Left colon (tissue), 2 donors: ENCODE measurements at regions not wholly inside any gene's neighbourhood (a gene's known extent, or its start where the extent isn't known, plus 50 kb on each side); places are given as distances from the start of the nearest gene placed in this dataset.
"Not testable (repeated sequence)": the region's sequence is repeated elsewhere in the genome, so short reads cannot be mapped to it uniquely, and the experiment has no call there.

Experiments
- ATAC-seq: fragments of 200-7000 bp; cut with Tn5 transposase; one replicate; pipeline ENCODE4 v1.9.1; 2020; ENCODE audit warnings: mild to moderate bottlenecking, moderate library complexity
- DNase-seq, 2 donors: peaks; one replicate each; pipeline ENCODE4 v3.0.0-alpha.2; 2020
- intact Hi-C, 2 donors: fragments of 100-400 bp; cut with DNase I in 1 of 2; cut with micrococcal nuclease in 1 of 2; formaldehyde crosslinking; loops; one replicate each; pipeline versions ENCODE4 v1.11.2 to v1.14.0; 2022; cut with DNase I, micrococcal nuclease
- donor health status: DM: no; HTN: no; CAD: no.
- donor health status: DM: yes; HTN: yes; CAD: no.

- ATAC-seq: no peak
- no peak for DNase-seq
- intact Hi-C loops: no loop called here
Measured at GRCh38 chr2:241991299-241991698, 121.8 kb downstream of the RTP5 start.

- DNase-seq: no peak
- intact Hi-C loops: no loop called here
- no peak for ATAC-seq
Measured at GRCh38 chr2:241992753-241993152, 123.2 kb downstream of the RTP5 start.

GRCh38 chr2:241993386-241994005 lies 124.0 kb downstream of the RTP5 start:
- ATAC-seq (no peak), DNase-seq (no peak)
- intact Hi-C loops: no loop called here

GRCh38 chr2:241994086-241994485 lies 124.6 kb downstream of the RTP5 start:
- intact Hi-C loops: no loop called here
- DNase-seq (no peak), ATAC-seq (no peak)

GRCh38 chr2:241994556-241995213 lies 125.2 kb downstream of the RTP5 start:
- intact Hi-C loops: no loop called here
- ATAC-seq (no peak), DNase-seq (no peak)

GRCh38 chr2:241996100-241996499 lies 126.6 kb downstream of the RTP5 start:
- DNase-seq (no peak), ATAC-seq (no peak)
- intact Hi-C loops: no loop called here

GRCh38 chr2:241997017-241997416 lies 127.5 kb downstream of the RTP5 start:
- intact Hi-C loops: no loop called here
- no peak for DNase-seq
- ATAC-seq: no peak

- DNase-seq: no peak
- no peak for ATAC-seq
Measured at GRCh38 chr2:241999184-241999583, 129.7 kb downstream of the RTP5 start.

GRCh38 chr2:242001853-242002252 lies 132.3 kb downstream of the RTP5 start:
- intact Hi-C loops: no loop called here
- ATAC-seq (no peak), DNase-seq (no peak)

More at GRCh38 chr2:241999184-241999583, 129.7 kb downstream of the RTP5 start:
- intact Hi-C loops: no loop called here

GRCh38 chr2:242002944-242003343 lies 133.4 kb downstream of the RTP5 start:
- intact Hi-C loops: no loop called here
- ATAC-seq (no peak), DNase-seq (no peak)

- intact Hi-C loops: no loop called here
- DNase-seq: no peak
- no peak for ATAC-seq
Measured at GRCh38 chr2:242004223-242004901, 134.8 kb downstream of the RTP5 start.

- intact Hi-C loops: no loop called here
- ATAC-seq (no peak), DNase-seq (no peak)
Measured at GRCh38 chr2:242004902-242005230, 135.3 kb downstream of the RTP5 start.

GRCh38 chr2:242006091-242006634 lies 136.6 kb downstream of the RTP5 start:
- DNase-seq, ATAC-seq, intact Hi-C loops: not testable (repeated sequence)

- ATAC-seq, DNase-seq, intact Hi-C loops: not testable (repeated sequence)
Measured at GRCh38 chr2:242008908-242009307, 139.4 kb downstream of the RTP5 start.

- ATAC-seq, intact Hi-C loops, DNase-seq: not testable (repeated sequence)
Measured at GRCh38 chr2:242009846-242010245, 140.3 kb downstream of the RTP5 start.

GRCh38 chr2:242010252-242011166 lies 141.0 kb downstream of the RTP5 start:
- intact Hi-C loops, DNase-seq, ATAC-seq: not testable (repeated sequence)

- intact Hi-C loops: no loop called here
- DNase-seq: no peak
- ATAC-seq: no peak
Measured at GRCh38 chr2:242011167-242011513, 141.6 kb downstream of the RTP5 start.

- intact Hi-C loops: no loop called here
- ATAC-seq: no peak
- no peak for DNase-seq
Measured at GRCh38 chr2:242011516-242011915, 142.0 kb downstream of the RTP5 start.
